GM21447 (cell line): ENCODE measurements at regions not wholly inside any gene's neighbourhood (a gene's known extent, or its start where the extent isn't known, plus 50 kb on each side); places are given as distances from the start of the nearest gene placed in this dataset.
"Not testable (repeated sequence)": the region's sequence is repeated elsewhere in the genome, so short reads cannot be mapped to it uniquely, and the experiment has no call there.

ENCODE experiments used
- ATAC-seq: cut with Tn5 transposase; IDR thresholded peaks from one replicate; pipeline ENCODE4 v1.9.1; 2021; ENCODE audit not compliant: unreplicated experiment

- no peak for ATAC-seq
These were observed 1246.5 kb downstream of the UQCRFS1 start for GRCh38 chr19:27966390-27966816.

GRCh38 chr19:27964185-27964584, 1248.8 kb downstream of the UQCRFS1 start:
- ATAC-seq = no peak

GRCh38 chr19:27962264-27962663, 1250.7 kb downstream of the UQCRFS1 start:
- no peak for ATAC-seq

- ATAC-seq = no peak
These were observed 1257.2 kb downstream of the UQCRFS1 start for GRCh38 chr19:27955485-27956480.

- not testable (repeated sequence) for ATAC-seq
These were observed 1270.3 kb downstream of the UQCRFS1 start for GRCh38 chr19:27942607-27943006.

GRCh38 chr19:27936139-27936538, 1276.8 kb downstream of the UQCRFS1 start:
- no peak for ATAC-seq

- ATAC-seq = no peak
These were observed 1277.3 kb downstream of the UQCRFS1 start for GRCh38 chr19:27935669-27936068.

- no peak for ATAC-seq
These were observed 1283.6 kb downstream of the UQCRFS1 start for GRCh38 chr19:27929399-27929798.

- ATAC-seq = no peak
These were observed 1287.7 kb downstream of the UQCRFS1 start for GRCh38 chr19:27925202-27925601.

- ATAC-seq = no peak
These were observed 1290.0 kb downstream of the UQCRFS1 start for GRCh38 chr19:27922970-27923369.

GRCh38 chr19:27920774-27921173, 1292.2 kb downstream of the UQCRFS1 start:
- no peak for ATAC-seq

- no peak for ATAC-seq
These were observed 1294.1 kb downstream of the UQCRFS1 start for GRCh38 chr19:27918818-27919217.

GRCh38 chr19:27911122-27911898, 1301.6 kb downstream of the UQCRFS1 start:
- no peak for ATAC-seq

GRCh38 chr19:27909861-27910260, 1303.1 kb downstream of the UQCRFS1 start:
- no peak for ATAC-seq

- no peak for ATAC-seq
These were observed 1303.6 kb downstream of the UQCRFS1 start for GRCh38 chr19:27909185-27909840.

GRCh38 chr19:27906081-27906480, 1306.9 kb downstream of the UQCRFS1 start:
- ATAC-seq = no peak

GRCh38 chr19:27905074-27905473, 1307.9 kb downstream of the UQCRFS1 start:
- no peak for ATAC-seq

GRCh38 chr19:27901078-27901477, 1311.9 kb downstream of the UQCRFS1 start:
- no peak for ATAC-seq

- ATAC-seq = no peak
These were observed 1316.9 kb downstream of the UQCRFS1 start for GRCh38 chr19:27896091-27896490.

GRCh38 chr19:27894906-27895754, 1317.8 kb downstream of the UQCRFS1 start:
- ATAC-seq = no peak
